GM10248 (cell line): ENCODE measurements at regions not wholly inside any gene's neighbourhood (a gene's known extent, or its start where the extent isn't known, plus 50 kb on each side); places are given as distances from the start of the nearest gene placed in this dataset.
"Not testable (repeated sequence)": the region's sequence is repeated elsewhere in the genome, so short reads cannot be mapped to it uniquely, and the experiment has no call there.

Source experiments
- CTCF ChIA-PET: fragments of 300-600 bp; sonication (Branson Sonifier 250); formaldehyde crosslinking; extraction: SDS; loops from one replicate; lab custom pipeline; 2021; ENCODE audit warnings: antibody characterized with exemption; lab: Yijun Ruan, JAX
- POLR2A ChIA-PET: fragments of 350-650 bp; sonication (Branson Sonifier 250); formaldehyde crosslinking; extraction: SDS; loops from one replicate; lab custom pipeline; 2020; ENCODE audit warnings: antibody characterized with exemption; lab: Yijun Ruan, JAX
- DNase-seq: peaks from one replicate; pipeline ENCODE4 v3.0.0; 2012; ENCODE audit errors: extremely low spot score
- CTCF ChIP-seq: IDR thresholded peaks from 2 replicates; pipeline ENCODE4 v1.5.1; 2012; ENCODE audit warnings: mild to moderate bottlenecking, low read depth; ENCODE audit errors: extremely low read depth, missing control alignments, control extremely low read depth

- no peak for DNase-seq
- TF ChIP-seq CTCF, result no peak
- CTCF ChIA-PET, result interaction anchor here (0.8 to 4.2 kb wide), 5 partner anchors 10 to 50 kb away, joined by 3 to 46 read pairs (median 4); no protein-coding TSS in a partner anchor
- POLR2A ChIA-PET, result no interaction called here
Measured at GRCh38 chr10:30719832-30720231, 90.3 kb upstream of the LYZL2 start.

GRCh38 chr10:30709700-30710358, 80.3 kb upstream of the LYZL2 start:
- CTCF ChIA-PET, result interaction anchor here (1.0 to 3.7 kb wide), 3 partner anchors 10 to 42 kb away, joined by 3 to 20 read pairs (median 4); no protein-coding TSS in a partner anchor
- TF ChIP-seq CTCF, result no peak
- POLR2A ChIA-PET, result no interaction called here
- no peak for DNase-seq

GRCh38 chr10:30709229-30709628, 79.7 kb upstream of the LYZL2 start:
- POLR2A ChIA-PET, result no interaction called here
- CTCF ChIA-PET, result interaction anchor here (1.0 to 3.7 kb wide), 6 partner anchors 10 to 74 kb away, joined by 3 to 20 read pairs (median 4); no protein-coding TSS in a partner anchor
- TF ChIP-seq CTCF, result no peak
- no peak for DNase-seq

- no peak for TF ChIP-seq CTCF
- no peak for DNase-seq
- ChIA-PET CTCF (interaction anchor here (1.1 to 3.7 kb wide), 5 partner anchors 18 to 117 kb away, joined by 3 to 20 read pairs (median 4); no protein-coding TSS in a partner anchor), POLR2A (no interaction called here)
Measured at GRCh38 chr10:30708234-30708633, 78.7 kb upstream of the LYZL2 start.

- CTCF ChIA-PET, result interaction anchor here (0.9 to 4.4 kb wide), 4 partner anchors 10 to 35 kb away, joined by 3 to 31 read pairs (median 12); no protein-coding TSS in a partner anchor
- DNase-seq, POLR2A ChIA-PET: not testable (repeated sequence)
Measured at GRCh38 chr10:30706189-30706588, 76.6 kb upstream of the LYZL2 start.

- DNase-seq, result no peak
- CTCF ChIA-PET, result interaction anchor here (1.2 to 4.4 kb wide), 3 partner anchors 9 to 18 kb away, joined by 3 to 31 read pairs (median 5); no protein-coding TSS in a partner anchor
- POLR2A ChIA-PET, result no interaction called here
- no peak for TF ChIP-seq CTCF
Measured at GRCh38 chr10:30705625-30706149, 76.1 kb upstream of the LYZL2 start.
